Spleen (tissue), 7 donors: ENCODE measurements at regions not wholly inside any gene's neighbourhood (a gene's known extent, or its start where the extent isn't known, plus 50 kb on each side); places are given as distances from the start of the nearest gene placed in this dataset.

Experiments used
- CTCF ChIP-seq, 11 experiments: fragments of 200-600 bp in 7 of 11; fragments of 450-650 bp in 4 of 11; sonication (generic) in 4 of 11; IDR thresholded peaks in 8 of 11; conservative IDR thresholded peaks in 3 of 11; 1 replicate in 7 of 11; 2 replicates in 4 of 11; pipeline versions ENCODE4 v1.4.0 to v1.8.0; 2016 to 2021; ENCODE audit warnings: antibody characterized with exemption in 11 of 11, inconsistent platforms in 4 of 11, mild to moderate bottlenecking in 1 of 11
- POLR2A ChIP-seq, 3 donors: fragments of 450-650 bp; IDR thresholded peaks; one replicate each; pipeline ENCODE4 v1.5.1; 2017; ENCODE audit warnings: antibody characterized with exemption in 3 of 3, mild to moderate bottlenecking in 1 of 3
- donor health status: DM: no; HTN: no; CAD: no; lungs with moderate emphysema.
- donor health status: DM: no; HTN: no; CAD: no.
- donor health status: DM: no; HTN: no; CAD: no.

GRCh38 chr20:48354903-48355302 is 472.9 kb downstream of the PREX1 start:
- TF ChIP-seq CTCF (IDR thresholded peaks at IDR 0.05 in 8 of 11, conservative IDR thresholded peaks at IDR 0.05 in 3 of 11) = no peak
- no peak for TF ChIP-seq POLR2A (IDR thresholded peaks at IDR 0.05)
